ENCODE measurements at regions not wholly inside any gene's neighbourhood (a gene's known extent, or its start where the extent isn't known, plus 50 kb on each side); places are given as distances from the start of the nearest gene placed in this dataset.

DNA sequence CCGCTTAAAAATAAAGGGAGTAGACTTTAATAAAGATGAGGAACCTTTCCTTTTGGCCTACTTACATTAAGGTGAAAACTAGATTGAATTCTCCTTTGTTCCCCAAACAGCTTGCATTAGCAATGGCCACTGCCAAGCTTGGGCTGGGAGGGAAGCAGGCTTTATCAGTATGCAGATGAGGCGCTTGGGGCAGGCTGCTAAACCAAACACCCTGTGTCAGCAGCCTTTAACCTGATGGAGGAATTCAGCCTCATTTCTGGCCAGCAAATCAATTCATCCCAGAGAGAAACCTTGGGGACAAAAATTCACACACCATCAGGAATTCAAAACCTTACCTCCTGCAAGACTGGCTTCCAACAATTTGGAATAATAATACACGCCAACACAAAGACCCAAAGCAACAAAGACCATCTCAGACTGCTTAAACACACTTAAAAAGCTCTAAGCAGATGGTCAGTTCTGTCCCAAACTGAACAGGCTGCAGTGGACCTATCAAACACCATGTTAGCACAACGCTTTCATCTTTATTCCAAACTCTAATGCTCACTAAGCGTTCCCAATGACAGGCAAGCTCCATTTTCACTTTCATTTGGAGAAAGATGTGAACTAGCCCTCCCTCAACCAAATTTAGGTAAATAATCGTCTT lies 255.1 kb upstream of the CMC1 start:
- no peak overlapping the region for H3K4me3 ChIP-seq (ENCODE audit: low read depth, low read length)
- H3K36me3 ChIP-seq (ENCODE audit: control insufficient read depth, insufficient read depth, low read length) = no peaks in the 10 kb centered on the region
- H3K27me3 ChIP-seq (ENCODE audit: control insufficient read depth, insufficient read depth, low read length) = no peaks in the 10 kb centered on the region
- DNase-seq (ENCODE audit: low read depth) = no peak
- TF ChIP-seq, protein P1, sequence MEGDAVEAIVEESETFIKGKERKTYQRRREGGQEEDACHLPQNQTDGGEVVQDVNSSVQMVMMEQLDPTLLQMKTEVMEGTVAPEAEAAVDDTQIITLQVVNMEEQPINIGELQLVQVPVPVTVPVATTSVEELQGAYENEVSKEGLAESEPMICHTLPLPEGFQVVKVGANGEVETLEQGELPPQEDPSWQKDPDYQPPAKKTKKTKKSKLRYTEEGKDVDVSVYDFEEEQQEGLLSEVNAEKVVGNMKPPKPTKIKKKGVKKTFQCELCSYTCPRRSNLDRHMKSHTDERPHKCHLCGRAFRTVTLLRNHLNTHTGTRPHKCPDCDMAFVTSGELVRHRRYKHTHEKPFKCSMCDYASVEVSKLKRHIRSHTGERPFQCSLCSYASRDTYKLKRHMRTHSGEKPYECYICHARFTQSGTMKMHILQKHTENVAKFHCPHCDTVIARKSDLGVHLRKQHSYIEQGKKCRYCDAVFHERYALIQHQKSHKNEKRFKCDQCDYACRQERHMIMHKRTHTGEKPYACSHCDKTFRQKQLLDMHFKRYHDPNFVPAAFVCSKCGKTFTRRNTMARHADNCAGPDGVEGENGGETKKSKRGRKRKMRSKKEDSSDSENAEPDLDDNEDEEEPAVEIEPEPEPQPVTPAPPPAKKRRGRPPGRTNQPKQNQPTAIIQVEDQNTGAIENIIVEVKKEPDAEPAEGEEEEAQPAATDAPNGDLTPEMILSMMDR (IDR thresholded peaks at IDR 0.05; ENCODE audit: insufficient read depth, low read length, poor library complexity, severe bottlenecking) = no peak

DNA sequence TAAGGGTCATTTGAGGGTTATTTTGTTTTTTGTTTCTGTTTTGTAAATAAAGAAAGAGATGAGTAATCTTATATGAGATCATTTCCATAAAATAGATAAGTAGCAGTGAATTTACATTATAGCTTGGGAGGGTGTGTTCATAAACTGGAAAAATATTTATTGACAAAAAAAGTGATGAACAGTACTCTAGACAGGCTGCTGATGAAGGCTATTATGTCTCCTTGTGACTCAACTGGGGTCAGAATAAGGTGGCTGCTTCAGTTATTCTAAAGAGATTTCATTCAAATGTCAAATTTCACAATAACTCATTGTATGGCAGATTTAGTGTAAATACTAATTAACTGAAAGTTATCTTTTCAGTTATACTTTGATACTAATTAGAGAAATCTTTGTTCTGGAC lies 251.1 kb upstream of the CMC1 start:
- TF ChIP-seq, protein P1 (IDR thresholded peaks at IDR 0.05; ENCODE audit: insufficient read depth, low read length, poor library complexity, severe bottlenecking) = no peak
- Histone ChIP-seq H3K27me3 (ENCODE audit: control insufficient read depth, insufficient read depth, low read length) (no peaks in the 10 kb centered on the region), H3K36me3 (ENCODE audit: control insufficient read depth, insufficient read depth, low read length) (no peaks in the 10 kb centered on the region), H3K4me3 (ENCODE audit: low read depth, low read length) (no peak overlapping the region)
- no peak for DNase-seq (ENCODE audit: low read depth)

DNA sequence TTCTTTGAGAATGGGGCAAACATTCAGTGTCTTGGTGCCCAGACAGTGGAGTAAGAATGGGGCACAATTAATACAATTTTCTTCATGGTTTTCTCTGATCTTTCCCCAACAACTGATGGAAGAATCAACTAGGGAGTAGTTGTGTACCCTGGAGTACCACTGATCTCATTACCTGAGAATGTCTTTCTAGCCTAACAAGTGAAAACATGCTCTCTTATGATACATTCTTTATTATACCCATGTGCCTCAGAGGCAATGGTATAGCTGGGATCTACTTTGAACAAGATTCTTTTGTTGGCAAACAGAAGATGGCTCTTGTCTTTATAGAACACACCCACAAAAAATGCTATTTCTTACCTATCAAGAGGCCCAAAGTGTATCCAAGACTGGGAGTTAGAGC lies 250.6 kb upstream of the CMC1 start:
- no peak overlapping the region for H3K4me3 ChIP-seq (ENCODE audit: low read depth, low read length)
- H3K27me3 ChIP-seq (ENCODE audit: control insufficient read depth, insufficient read depth, low read length) = no peaks in the 10 kb centered on the region
- H3K36me3 ChIP-seq (ENCODE audit: control insufficient read depth, insufficient read depth, low read length) = no peaks in the 10 kb centered on the region
- DNase-seq (ENCODE audit: low read depth) = no peak
- TF ChIP-seq, protein P1 (IDR thresholded peaks at IDR 0.05; ENCODE audit: insufficient read depth, low read length, poor library complexity, severe bottlenecking) = no peak

DNA sequence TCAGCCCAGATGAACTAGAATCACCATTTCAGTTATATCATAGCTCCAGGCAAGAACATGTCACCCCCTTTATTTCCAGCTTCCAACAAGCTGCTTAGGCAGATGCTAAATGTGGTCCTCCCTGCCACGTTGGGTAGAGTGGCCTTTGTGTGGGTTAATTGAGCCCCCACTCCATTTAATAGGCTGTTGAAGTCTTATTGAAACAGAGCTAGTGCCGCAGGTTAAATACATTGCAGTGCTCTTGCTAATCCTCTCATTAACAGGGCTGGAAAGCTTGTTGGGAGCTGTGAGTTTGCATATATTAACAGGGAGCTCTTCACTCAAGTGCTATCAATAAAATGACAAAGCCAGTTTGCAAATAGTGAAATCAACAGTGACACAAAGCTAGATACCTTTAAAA lies 248.4 kb upstream of the CMC1 start:
- TF ChIP-seq, protein P1 (IDR thresholded peaks at IDR 0.05; ENCODE audit: insufficient read depth, low read length, poor library complexity, severe bottlenecking) = no peak
- DNase-seq (ENCODE audit: low read depth) = no peak
- Histone ChIP-seq H3K27me3 (ENCODE audit: control insufficient read depth, insufficient read depth, low read length) (no peaks in the 10 kb centered on the region), H3K36me3 (ENCODE audit: control insufficient read depth, insufficient read depth, low read length) (no peaks in the 10 kb centered on the region), H3K4me3 (ENCODE audit: low read depth, low read length) (no peak overlapping the region)

DNA sequence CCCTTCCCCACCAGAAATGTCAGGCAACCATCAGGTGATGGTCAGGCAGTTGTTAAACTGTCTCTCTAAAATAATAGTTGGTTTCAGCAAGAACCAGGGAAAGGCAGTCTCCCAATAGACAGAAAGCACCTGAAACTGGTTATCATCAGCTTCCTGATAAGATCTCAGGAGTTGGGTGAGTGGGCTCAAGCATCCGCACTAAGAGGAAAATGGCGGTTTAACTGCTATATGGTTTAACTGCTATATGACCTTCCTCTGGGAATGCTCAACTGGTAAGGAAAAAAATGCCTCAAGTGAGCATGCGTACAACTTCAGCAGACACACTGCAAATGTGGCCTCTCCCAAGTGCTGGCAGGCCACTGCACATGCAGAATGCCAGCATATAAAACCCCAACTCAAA lies 240.8 kb upstream of the CMC1 start:
- no peaks in the 10 kb centered on the region for H3K36me3 ChIP-seq (ENCODE audit: control insufficient read depth, insufficient read depth, low read length)
- TF ChIP-seq, protein P1 (IDR thresholded peaks at IDR 0.05; ENCODE audit: insufficient read depth, low read length, poor library complexity, severe bottlenecking) = no peak
- no peak overlapping the region for H3K4me3 ChIP-seq (ENCODE audit: low read depth, low read length)
- H3K27me3 ChIP-seq (ENCODE audit: control insufficient read depth, insufficient read depth, low read length) = no peaks in the 10 kb centered on the region
- no peak for DNase-seq (ENCODE audit: low read depth)

DNA sequence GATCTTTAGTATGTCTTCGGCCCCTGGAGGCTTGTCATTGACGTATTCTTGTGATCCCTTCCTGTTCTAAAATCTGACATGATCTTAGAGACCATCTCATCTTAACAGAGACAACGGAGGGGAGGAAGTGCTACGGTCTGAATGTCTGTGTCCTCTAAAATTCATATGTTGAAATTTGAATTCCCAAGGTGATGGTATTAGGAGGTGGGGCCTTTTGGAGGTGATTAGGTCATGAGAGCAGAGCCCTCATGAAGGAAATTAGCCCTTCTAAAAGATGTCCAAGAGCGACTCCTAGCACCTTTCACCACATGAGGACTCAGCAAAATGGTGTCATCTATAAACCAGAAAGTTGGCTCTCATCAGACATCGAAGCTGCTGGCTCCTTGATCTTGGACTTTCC lies 233.2 kb upstream of the CMC1 start:
- no peak for DNase-seq (ENCODE audit: low read depth)
- Histone ChIP-seq H3K4me3 (ENCODE audit: low read depth, low read length) (no peak overlapping the region), H3K36me3 (ENCODE audit: control insufficient read depth, insufficient read depth, low read length) (no peaks in the 10 kb centered on the region), H3K27me3 (ENCODE audit: control insufficient read depth, insufficient read depth, low read length) (no peaks in the 10 kb centered on the region)
- TF ChIP-seq, protein P1 (IDR thresholded peaks at IDR 0.05; ENCODE audit: insufficient read depth, low read length, poor library complexity, severe bottlenecking) = no peak
